Sigmoid colon (tissue), 6 donors: ENCODE measurements at regions not wholly inside any gene's neighbourhood (a gene's known extent, or its start where the extent isn't known, plus 50 kb on each side); places are given as distances from the start of the nearest gene placed in this dataset.

ENCODE experiments used
- DNase-seq: peaks from one replicate; pipeline ENCODE4 v3.0.0-alpha.2; 2019
- H3K27ac ChIP-seq, 4 donors: fragments of 200-600 bp; sonication (generic); one replicate each; pipeline ENCODE4 v1.5.1; 2016 to 2019; ENCODE audit warnings: mild to moderate bottlenecking in 1 of 4
- H3K27me3 ChIP-seq, 3 donors: fragments of 200-600 bp; sonication (generic); one replicate each; pipeline ENCODE4 v1.5.1; 2019; ENCODE audit warnings: mild to moderate bottlenecking in 1 of 3
- H3K36me3 ChIP-seq, 4 donors: fragments of 200-600 bp; sonication (generic); one replicate each; pipeline ENCODE4 v1.5.1; 2016 to 2019
- H3K4me1 ChIP-seq, 4 donors: fragments of 200-600 bp; sonication (generic); one replicate each; pipeline ENCODE4 v1.5.1; 2017 to 2019
- H3K4me3 ChIP-seq, 4 donors: fragments of 200-600 bp; sonication (generic); one replicate each; pipeline ENCODE4 v1.5.1; 2017 to 2019; ENCODE audit warnings: mild to moderate bottlenecking in 2 of 4, moderate library complexity in 1 of 4
- H3K9me3 ChIP-seq, 4 donors: fragments of 200-600 bp in 3 of 4; sonication (generic) in 3 of 4; one replicate each; pipeline versions ENCODE4 v1.5.1 to v1.6.1; 2013 to 2019
- CTCF ChIP-seq, 4 experiments: fragments of 450-650 bp in 3 of 4; fragments of 200-600 bp in 1 of 4; IDR thresholded peaks; one replicate each; pipeline ENCODE4 v1.5.1; 2016 to 2019; ENCODE audit warnings: antibody characterized with exemption in 4 of 4, mild to moderate bottlenecking in 3 of 4, moderate library complexity in 2 of 4
- EP300 ChIP-seq, 4 donors: sonication (generic); formaldehyde crosslinking; IDR thresholded peaks; one replicate each; pipeline ENCODE4 v1.6.1; 2017; ENCODE audit warnings: antibody characterized with exemption in 4 of 4
- POLR2A ChIP-seq, 2 donors: fragments of 450-650 bp; IDR thresholded peaks; one replicate each; pipeline ENCODE4 v1.6.1; 2016; ENCODE audit warnings: antibody characterized with exemption in 2 of 2, mild to moderate bottlenecking in 2 of 2, moderate library complexity in 2 of 2
- POLR2AphosphoS5 ChIP-seq, 4 donors: sonication (generic); formaldehyde crosslinking; IDR thresholded peaks; one replicate each; pipeline ENCODE4 v1.6.1; 2017; ENCODE audit warnings: antibody characterized with exemption in 4 of 4
- WGBS, 2 donors: extraction: QIAGEN DNeasy Blood & Tissue Kit; methylation state at CpG; one replicate each; pipeline ENCODE4 v1.1.7; 2013; 5-methylcytosine and 5-hydroxymethylcytosine counted together
- intact Hi-C: fragments of 100-400 bp; cut with DNase I; formaldehyde crosslinking; loops from one replicate; pipeline ENCODE4 v1.15.1; 2023
- donor health status: healthy with polysubstance abuse.
- donor health status: healthy.

- H3K27ac ChIP-seq = no peak overlapping the region
- no peaks in the 10 kb centered on the region for H3K9me3 ChIP-seq
- TF ChIP-seq POLR2A (IDR thresholded peaks at IDR 0.05) (no peak), POLR2AphosphoS5 (IDR thresholded peaks at IDR 0.05) (no peak), CTCF (IDR thresholded peaks at IDR 0.05) (no peak), EP300 (IDR thresholded peaks at IDR 0.05) (no peak)
- H3K36me3 ChIP-seq = no peaks in the 10 kb centered on the region
- no peaks in the 10 kb centered on the region for H3K4me1 ChIP-seq
- intact Hi-C loops = no loop called here
- 22 to 60% methylated on average over 5 of the region's 5 CpGs for WGBS, 2 donors
- no peak for DNase-seq
- no peaks in the 10 kb centered on the region for H3K27me3 ChIP-seq
- H3K4me3 ChIP-seq = no peak overlapping the region
These were observed 113.8 kb downstream of the EPDR1 start for GRCh38 chr7:38034062-38034908.

GRCh38 chr7:38040831-38041230 lies 120.4 kb downstream of the EPDR1 start:
- intact Hi-C loops = no loop called here
- DNase-seq = no peak
- no peaks in the 10 kb centered on the region for H3K9me3 ChIP-seq
- no peak overlapping the region for H3K4me3 ChIP-seq
- H3K27me3 ChIP-seq = no peaks in the 10 kb centered on the region
- no peak for TF ChIP-seq EP300 (IDR thresholded peaks at IDR 0.05)
- TF ChIP-seq POLR2AphosphoS5 (IDR thresholded peaks at IDR 0.05) = no peak
- TF ChIP-seq POLR2A (IDR thresholded peaks at IDR 0.05) = no peak
- no peak for TF ChIP-seq CTCF (IDR thresholded peaks at IDR 0.05)
- H3K4me1 ChIP-seq = peaks cover 0 to 3% (median 0%) of the 10 kb centered on the region in 4 donors
- H3K27ac ChIP-seq = no peak overlapping the region
- H3K36me3 ChIP-seq = no peaks in the 10 kb centered on the region
- 90% methylated on average over 4 of the region's 4 CpGs for WGBS, 2 donors

- WGBS, 2 donors = 89 to 92% methylated on average over 19 of the region's 19 CpGs
- no peak for DNase-seq
- intact Hi-C loops = no loop called here
These were observed 128.4 kb upstream of the STARD3NL start for GRCh38 chr7:38049679-38050078.

GRCh38 chr7:38051311-38051710 lies 126.7 kb upstream of the STARD3NL start:
- no peaks in the 10 kb centered on the region for H3K4me1 ChIP-seq
- H3K27ac ChIP-seq = no peak overlapping the region
- DNase-seq = no peak
- H3K27me3 ChIP-seq = no peaks in the 10 kb centered on the region
- no peaks in the 10 kb centered on the region for H3K9me3 ChIP-seq
- no peak overlapping the region for H3K4me3 ChIP-seq
- TF ChIP-seq POLR2AphosphoS5 (IDR thresholded peaks at IDR 0.05) = no peak
- no peak for TF ChIP-seq POLR2A (IDR thresholded peaks at IDR 0.05)
- no peak for TF ChIP-seq EP300 (IDR thresholded peaks at IDR 0.05)
- no peak for TF ChIP-seq CTCF (IDR thresholded peaks at IDR 0.05)
- intact Hi-C loops = no loop called here
- no peaks in the 10 kb centered on the region for H3K36me3 ChIP-seq
- WGBS, 2 donors = 88 to 93% methylated on average over 2 of the region's 2 CpGs

More at GRCh38 chr7:38049679-38050078, 128.4 kb upstream of the STARD3NL start:
- no peak overlapping the region for H3K4me3 ChIP-seq
- TF ChIP-seq EP300 (IDR thresholded peaks at IDR 0.05) (no peak), CTCF (IDR thresholded peaks at IDR 0.05) (no peak), POLR2A (IDR thresholded peaks at IDR 0.05) (no peak), POLR2AphosphoS5 (IDR thresholded peaks at IDR 0.05) (no peak)
- H3K27ac ChIP-seq = no peak overlapping the region
- no peaks in the 10 kb centered on the region for H3K36me3 ChIP-seq
- no peaks in the 10 kb centered on the region for H3K9me3 ChIP-seq
- no peaks in the 10 kb centered on the region for H3K4me1 ChIP-seq
- no peaks in the 10 kb centered on the region for H3K27me3 ChIP-seq
